Colonic mucosa (tissue), 4 donors: ENCODE measurements at regions not wholly inside any gene's neighbourhood (a gene's known extent, or its start where the extent isn't known, plus 50 kb on each side); places are given as distances from the start of the nearest gene placed in this dataset.

Experiments used
- DNase-seq: peaks from one replicate; pipeline ENCODE4 v3.0.0-alpha.2; 2020
- H3K27ac ChIP-seq: fragments of 200-600 bp; one replicate; pipeline ENCODE4 v1.8.0; 2021
- H3K27me3 ChIP-seq: fragments of 200-600 bp; one replicate; pipeline ENCODE4 v1.8.0; 2021
- H3K36me3 ChIP-seq: fragments of 200-600 bp; one replicate; pipeline ENCODE4 v1.8.0; 2021
- H3K4me1 ChIP-seq: fragments of 200-600 bp; one replicate; pipeline ENCODE4 v1.8.0; 2021; ENCODE audit warnings: mild to moderate bottlenecking
- H3K4me3 ChIP-seq: fragments of 200-600 bp; one replicate; pipeline ENCODE4 v1.8.0; 2021
- H3K9ac ChIP-seq, 2 donors: one replicate each; pipeline ENCODE4 v1.7.0; 2013; ENCODE audit warnings: control low read depth in 2 of 2, low read depth in 2 of 2, low read length in 2 of 2
- H3K9me3 ChIP-seq: fragments of 200-600 bp; one replicate; pipeline ENCODE4 v1.8.0; 2021
- CTCF ChIP-seq: fragments of 200-600 bp; IDR thresholded peaks from one replicate; pipeline ENCODE4 v1.8.0; 2022; ENCODE audit warnings: antibody characterized with exemption, mild to moderate bottlenecking
- intact Hi-C: fragments of 100-400 bp; cut with DNase I; formaldehyde crosslinking; loops from one replicate; pipeline ENCODE4 v1.14.1; 2022
- donor health status: healthy.
- donor health status: DM: no; HTN: no; CAD: no.
- donor health status: DM: no; HTN: no; CAD: no.

GRCh38 chr1:193767886-193768285 lies 581.5 kb upstream of the B3GALT2 start:
- Histone ChIP-seq H3K36me3 (no peaks in the 10 kb centered on the region), H3K9ac (no peak overlapping the region), H3K27me3 (no peaks in the 10 kb centered on the region), H3K4me1 (no peaks in the 10 kb centered on the region), H3K27ac (no peak overlapping the region), H3K4me3 (no peak overlapping the region), H3K9me3 (no peaks in the 10 kb centered on the region)
- TF ChIP-seq CTCF: no peak
- intact Hi-C loops: no loop called here
- DNase-seq: no peak

- no peak for DNase-seq
- Histone ChIP-seq H3K4me3 (no peak overlapping the region), H3K9ac (no peak overlapping the region), H3K36me3 (no peaks in the 10 kb centered on the region), H3K27ac (no peak overlapping the region), H3K27me3 (no peaks in the 10 kb centered on the region), H3K4me1 (no peaks in the 10 kb centered on the region), H3K9me3 (no peaks in the 10 kb centered on the region)
- TF ChIP-seq CTCF: no peak
- intact Hi-C loops: no loop called here
These were observed 579.9 kb upstream of the B3GALT2 start for GRCh38 chr1:193766329-193766728.

- no peak overlapping the region for H3K27ac ChIP-seq
- no peaks in the 10 kb centered on the region for H3K27me3 ChIP-seq
- H3K36me3 ChIP-seq: no peaks in the 10 kb centered on the region
- no peak for DNase-seq
- H3K9ac ChIP-seq: no peak overlapping the region
- intact Hi-C loops: no loop called here
- no peak overlapping the region for H3K4me3 ChIP-seq
- TF ChIP-seq CTCF: no peak
- no peaks in the 10 kb centered on the region for H3K9me3 ChIP-seq
- H3K4me1 ChIP-seq: no peaks in the 10 kb centered on the region
These were observed 576.9 kb upstream of the B3GALT2 start for GRCh38 chr1:193763266-193763665.

GRCh38 chr1:193762236-193762635 lies 575.8 kb upstream of the B3GALT2 start:
- intact Hi-C loops: no loop called here
- no peaks in the 10 kb centered on the region for H3K27me3 ChIP-seq
- no peaks in the 10 kb centered on the region for H3K4me1 ChIP-seq
- H3K9ac ChIP-seq: no peak overlapping the region
- no peaks in the 10 kb centered on the region for H3K9me3 ChIP-seq
- no peak overlapping the region for H3K4me3 ChIP-seq
- no peaks in the 10 kb centered on the region for H3K36me3 ChIP-seq
- no peak for DNase-seq
- H3K27ac ChIP-seq: no peak overlapping the region
- no peak for TF ChIP-seq CTCF

- Histone ChIP-seq H3K4me1 (no peaks in the 10 kb centered on the region), H3K4me3 (no peak overlapping the region), H3K27ac (no peak overlapping the region), H3K9me3 (no peaks in the 10 kb centered on the region), H3K27me3 (no peaks in the 10 kb centered on the region), H3K36me3 (no peaks in the 10 kb centered on the region), H3K9ac (no peak overlapping the region)
- intact Hi-C loops: no loop called here
- TF ChIP-seq CTCF: no peak
- no peak for DNase-seq
These were observed 569.0 kb upstream of the B3GALT2 start for GRCh38 chr1:193755441-193755840.
